Activated CD8-positive, alpha-beta T cell treated with anti-CD3 and anti-CD28 coated beads for 36 hours (primary cell): ENCODE measurements at regions not wholly inside any gene's neighbourhood (a gene's known extent, or its start where the extent isn't known, plus 50 kb on each side); places are given as distances from the start of the nearest gene placed in this dataset.

Experiments used
- ATAC-seq: fragments of 200-7000 bp; cut with Tn5 transposase; one replicate; pipeline ENCODE4 v1.10.0; 2021; ENCODE audit warnings: mild to moderate bottlenecking, moderate library complexity
- CTCF ChIA-PET: fragments of 350-600 bp; sonication (Branson Sonifier 250); formaldehyde crosslinking; loops from one replicate; lab custom pipeline; 2021; ENCODE audit warnings: antibody characterized with exemption; lab: Charles Lee
- POLR2A ChIA-PET: fragments of 350-600 bp; sonication (Branson Sonifier 250); formaldehyde crosslinking; loops from one replicate; lab custom pipeline; 2021; ENCODE audit warnings: antibody characterized with exemption; lab: Charles Lee
- DNase-seq: peaks from one replicate; pipeline ENCODE4 v3.0.0-alpha.2; 2020
- H3K27ac Mint-ChIP-seq: one replicate; pipeline ENCODE4 v1.8.0; 2021; ENCODE audit warnings: mild to moderate bottlenecking, mixed read lengths
- H3K27me3 Mint-ChIP-seq: one replicate; pipeline ENCODE4 v1.8.0; 2021; ENCODE audit warnings: mixed read lengths
- H3K36me3 Mint-ChIP-seq: one replicate; pipeline ENCODE4 v1.8.0; 2021; ENCODE audit warnings: low read depth, mixed read lengths
- H3K4me1 Mint-ChIP-seq: one replicate; pipeline ENCODE4 v1.8.0; 2021; ENCODE audit warnings: low read depth, mixed read lengths
- H3K4me3 Mint-ChIP-seq: one replicate; pipeline ENCODE4 v1.8.0; 2021; ENCODE audit warnings: mild to moderate bottlenecking, moderate library complexity, mixed read lengths
- H3K9me3 Mint-ChIP-seq: one replicate; pipeline ENCODE4 v1.8.0; 2021; ENCODE audit warnings: mixed read lengths
- intact Hi-C: fragments of 100-400 bp; cut with micrococcal nuclease; formaldehyde crosslinking; loops from one replicate; pipeline ENCODE4 v1.10.0; 2022
- TF ChIP-seq, protein P1 (sequence below): fragments of 200-600 bp; IDR thresholded peaks from one replicate; pipeline ENCODE4 v1.8.0; 2022; ENCODE audit warnings: antibody characterized with exemption, mild to moderate bottlenecking

DNA sequence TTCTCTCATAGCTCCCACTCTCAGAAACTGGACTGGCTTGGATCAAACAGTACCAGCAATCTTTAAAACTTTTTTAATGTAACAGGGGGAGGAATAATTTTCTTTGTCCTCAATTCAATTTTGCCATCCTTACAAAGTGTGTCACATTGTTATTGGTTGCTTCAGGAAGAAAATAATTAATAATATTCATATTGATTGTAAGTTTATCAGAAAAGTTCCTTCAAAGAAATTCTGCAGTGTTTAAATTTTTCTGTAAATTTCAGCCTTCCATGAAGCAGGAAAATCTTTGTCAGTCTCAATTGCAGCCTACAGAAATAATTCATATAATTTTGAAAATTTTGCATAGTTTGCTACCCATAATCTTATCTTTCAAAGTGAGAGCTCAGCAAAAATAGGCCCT, 1119.1 kb upstream of the ATXN7L3B start:
- ChIA-PET POLR2A (no interaction called here), CTCF (no interaction called here)
- DNase-seq (no peak), ATAC-seq (no peak)
- Mint-ChIP-seq H3K27me3 (no peaks in the 10 kb centered on the region), H3K4me3 (no peak overlapping the region), H3K27ac (no peak overlapping the region), H3K36me3 (no peaks in the 10 kb centered on the region), H3K4me1 (no peaks in the 10 kb centered on the region), H3K9me3 (peaks cover 21% of the 10 kb centered on the region)
- intact Hi-C loops = no loop called here
- TF ChIP-seq, protein P1, sequence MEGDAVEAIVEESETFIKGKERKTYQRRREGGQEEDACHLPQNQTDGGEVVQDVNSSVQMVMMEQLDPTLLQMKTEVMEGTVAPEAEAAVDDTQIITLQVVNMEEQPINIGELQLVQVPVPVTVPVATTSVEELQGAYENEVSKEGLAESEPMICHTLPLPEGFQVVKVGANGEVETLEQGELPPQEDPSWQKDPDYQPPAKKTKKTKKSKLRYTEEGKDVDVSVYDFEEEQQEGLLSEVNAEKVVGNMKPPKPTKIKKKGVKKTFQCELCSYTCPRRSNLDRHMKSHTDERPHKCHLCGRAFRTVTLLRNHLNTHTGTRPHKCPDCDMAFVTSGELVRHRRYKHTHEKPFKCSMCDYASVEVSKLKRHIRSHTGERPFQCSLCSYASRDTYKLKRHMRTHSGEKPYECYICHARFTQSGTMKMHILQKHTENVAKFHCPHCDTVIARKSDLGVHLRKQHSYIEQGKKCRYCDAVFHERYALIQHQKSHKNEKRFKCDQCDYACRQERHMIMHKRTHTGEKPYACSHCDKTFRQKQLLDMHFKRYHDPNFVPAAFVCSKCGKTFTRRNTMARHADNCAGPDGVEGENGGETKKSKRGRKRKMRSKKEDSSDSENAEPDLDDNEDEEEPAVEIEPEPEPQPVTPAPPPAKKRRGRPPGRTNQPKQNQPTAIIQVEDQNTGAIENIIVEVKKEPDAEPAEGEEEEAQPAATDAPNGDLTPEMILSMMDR = no peak

DNA sequence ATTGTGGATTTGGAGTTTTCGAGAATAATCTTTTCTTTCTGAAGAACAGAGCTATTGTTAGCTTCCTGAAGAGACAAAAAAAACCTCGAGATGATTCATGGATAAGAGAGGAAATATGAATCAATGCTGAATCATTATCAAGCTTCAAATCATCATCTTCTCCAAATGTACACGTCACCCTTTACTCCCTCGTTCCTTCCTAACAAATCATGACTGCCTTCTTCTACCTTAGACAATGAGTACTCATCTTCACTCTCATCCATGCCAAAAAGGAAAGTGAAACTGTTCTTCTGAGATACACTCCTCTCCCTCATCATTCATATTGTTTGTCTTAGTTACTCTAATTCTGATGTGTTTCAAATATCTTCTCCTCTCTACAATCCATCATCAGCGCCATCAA, 1115.8 kb upstream of the ATXN7L3B start:
- TF ChIP-seq, protein P1 = no peak
- POLR2A ChIA-PET = no interaction called here
- Mint-ChIP-seq H3K27me3 (no peaks in the 10 kb centered on the region), H3K4me1 (no peaks in the 10 kb centered on the region), H3K9me3 (peaks cover 16% of the 10 kb centered on the region), H3K36me3 (no peaks in the 10 kb centered on the region), H3K4me3 (no peak overlapping the region), H3K27ac (no peak overlapping the region)
- CTCF ChIA-PET = no interaction called here
- ATAC-seq (no peak), DNase-seq (no peak)
- intact Hi-C loops = no loop called here

DNA sequence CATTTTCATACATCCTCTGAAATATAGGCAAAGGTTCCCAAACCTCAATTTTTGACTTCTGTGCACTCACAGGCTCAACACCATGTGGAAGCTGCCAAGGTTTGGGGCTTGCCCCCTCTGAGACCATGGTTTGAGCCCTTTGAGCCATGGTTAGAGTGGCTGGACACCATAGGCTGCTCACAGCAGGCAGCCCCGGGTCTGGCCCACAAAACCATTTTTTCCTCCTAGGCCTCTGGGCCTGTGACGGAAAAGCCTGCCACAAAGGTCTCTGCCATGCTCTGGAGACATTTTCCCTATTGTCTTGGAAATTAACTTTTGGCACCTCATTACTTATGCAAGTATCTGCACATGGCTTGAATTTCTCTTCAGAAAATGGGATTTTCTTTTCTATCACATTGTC, 1113.2 kb upstream of the ATXN7L3B start:
- TF ChIP-seq, protein P1 = no peak
- intact Hi-C loops = no loop called here
- H3K27ac Mint-ChIP-seq = no peak overlapping the region
- no peaks in the 10 kb centered on the region for H3K27me3 Mint-ChIP-seq
- no peak overlapping the region for H3K4me3 Mint-ChIP-seq
- DNase-seq = no peak
- CTCF ChIA-PET = no interaction called here
- H3K4me1 Mint-ChIP-seq = no peaks in the 10 kb centered on the region
- peaks cover 13% of the 10 kb centered on the region for H3K9me3 Mint-ChIP-seq
- no peaks in the 10 kb centered on the region for H3K36me3 Mint-ChIP-seq
- ATAC-seq = no peak
- POLR2A ChIA-PET = no interaction called here

DNA sequence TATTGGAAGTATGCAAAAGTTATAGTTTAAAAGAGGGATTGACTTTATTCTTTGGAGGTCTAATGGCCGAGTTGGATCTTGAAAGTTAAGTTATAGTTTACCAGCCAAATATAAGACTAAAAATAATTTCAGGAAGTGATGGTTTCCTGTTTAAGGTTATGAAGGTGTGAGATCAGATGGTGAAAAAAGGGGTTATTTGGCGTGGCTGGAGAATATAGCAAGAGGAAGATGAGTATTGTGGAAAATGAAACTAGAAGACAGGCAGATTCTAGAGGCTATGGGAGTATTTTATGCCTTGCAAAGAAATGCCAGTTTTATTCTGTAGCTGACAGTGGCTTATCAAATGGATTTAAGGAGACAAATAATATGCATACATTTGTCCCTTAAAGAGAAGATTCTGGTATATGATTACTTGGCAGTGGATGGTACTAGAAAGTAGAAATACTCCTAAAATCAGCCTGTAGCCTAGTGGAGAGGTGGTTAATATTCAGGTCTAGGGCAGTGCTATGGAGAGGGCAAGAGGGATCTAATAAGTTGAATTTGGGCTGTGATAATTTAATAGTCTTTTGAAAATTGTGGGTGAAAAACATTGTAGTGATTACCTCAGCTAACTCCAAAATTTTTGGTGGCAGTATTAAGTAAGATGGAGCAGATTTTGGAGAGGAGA, 1091.8 kb upstream of the ATXN7L3B start:
- Mint-ChIP-seq H3K9me3 (peaks cover 7% of the 10 kb centered on the region), H3K4me3 (no peak overlapping the region)
- CTCF ChIA-PET = no interaction called here

More for the DNA sequence above, 1091.8 kb upstream of the ATXN7L3B start:
- POLR2A ChIA-PET = no interaction called here
- Mint-ChIP-seq H3K27ac (no peak overlapping the region), H3K36me3 (no peaks in the 10 kb centered on the region), H3K27me3 (no peaks in the 10 kb centered on the region), H3K4me1 (no peaks in the 10 kb centered on the region)
- TF ChIP-seq, protein P1 = no peak
- intact Hi-C loops = no loop called here
- no peak for ATAC-seq
- DNase-seq = no peak
